HUES64 (cell line): ENCODE measurements at regions not wholly inside any gene's neighbourhood (a gene's known extent, or its start where the extent isn't known, plus 50 kb on each side); places are given as distances from the start of the nearest gene placed in this dataset.

Source experiments
- H3K27ac ChIP-seq: 2 replicates; pipeline ENCODE4 v1.7.0; 2013; ENCODE audit warnings: low read depth, low read length, inconsistent platforms
- H3K27me3 ChIP-seq: 2 replicates; pipeline ENCODE4 v1.6.1; 2013; ENCODE audit warnings: mild to moderate bottlenecking, low read length; ENCODE audit not compliant: insufficient read depth
- H3K36me3 ChIP-seq: 2 replicates; pipeline ENCODE4 v1.6.1; 2013; ENCODE audit warnings: mild to moderate bottlenecking, low read length; ENCODE audit not compliant: insufficient read depth
- H3K4me1 ChIP-seq: 2 replicates; pipeline ENCODE4 v1.6.1; 2013; ENCODE audit warnings: mild to moderate bottlenecking, low read length, moderate library complexity; ENCODE audit not compliant: insufficient read depth
- H3K4me3 ChIP-seq: 2 replicates; pipeline ENCODE4 v1.5.1; 2013; ENCODE audit warnings: mild to moderate bottlenecking, low read length, moderate library complexity
- H3K9ac ChIP-seq: 2 replicates; pipeline ENCODE4 v1.6.1; 2013; ENCODE audit warnings: mild to moderate bottlenecking, low read depth, low read length
- H3K9me3 ChIP-seq: 2 replicates; pipeline ENCODE4 v1.6.1; 2013; ENCODE audit warnings: low read depth, low read length; ENCODE audit not compliant: insufficient read depth
- WGBS: fragments of 150-250, 120-280 bp; methylation state at CpG from one replicate; pipeline ENCODE4 v1.1.7; 2013; ENCODE audit warnings: missing lambda C conversion rate; 5-methylcytosine and 5-hydroxymethylcytosine counted together

GRCh38 chr15:62933386-62933785 is 109.2 kb upstream of the TPM1 start:
- Histone ChIP-seq H3K4me3 (no peak overlapping the region), H3K27me3 (no peaks in the 10 kb centered on the region), H3K9ac (no peak overlapping the region), H3K27ac (no peak overlapping the region), H3K4me1 (no peaks in the 10 kb centered on the region; the same call in 1 of the 2 replicates), H3K36me3 (no peaks in the 10 kb centered on the region), H3K9me3 (no peaks in the 10 kb centered on the region)
- WGBS: 89% methylated on average over 2 of the region's 2 CpGs

DNA sequence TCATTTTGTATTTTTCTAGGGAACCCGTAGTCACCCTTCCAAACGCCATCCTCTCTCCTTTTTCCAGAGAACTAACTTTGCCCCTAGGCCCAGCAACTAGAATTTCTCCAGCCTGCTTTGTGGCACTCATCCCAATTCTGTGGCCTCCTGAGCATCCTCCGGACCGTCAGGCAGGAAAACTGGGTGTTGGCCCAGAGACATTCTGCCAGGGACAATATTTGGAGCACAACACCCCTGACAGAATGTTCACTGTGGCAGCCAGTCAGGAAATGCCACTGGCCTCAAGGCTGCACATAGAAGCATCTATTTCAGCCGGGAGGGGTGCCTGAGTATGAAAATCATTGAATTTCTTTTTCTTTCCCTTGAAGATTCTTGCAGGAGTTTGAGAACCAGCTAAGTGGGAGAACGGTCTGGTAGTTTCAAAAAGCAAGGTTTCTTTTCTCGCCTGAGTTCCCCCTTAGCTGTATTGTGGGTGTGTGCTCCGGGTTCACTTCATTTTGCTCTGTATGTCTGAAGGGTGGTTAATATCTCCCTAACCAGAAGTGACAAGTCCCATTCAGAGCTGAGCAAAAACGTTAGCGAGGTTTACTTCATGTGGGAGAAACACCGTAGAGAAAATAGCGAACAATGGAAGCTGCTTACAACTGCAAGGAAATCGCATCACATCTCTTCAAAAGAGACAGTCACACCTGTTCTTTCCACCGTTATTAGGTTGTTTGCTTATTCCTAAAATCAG is 108.1 kb upstream of the TPM1 start:
- Histone ChIP-seq H3K9me3 (no peaks in the 10 kb centered on the region), H3K9ac (no peak overlapping the region), H3K27ac (no peak overlapping the region), H3K4me3 (no peak overlapping the region), H3K27me3 (no peaks in the 10 kb centered on the region), H3K4me1 (no peaks in the 10 kb centered on the region; the same call in 1 of the 2 replicates), H3K36me3 (no peaks in the 10 kb centered on the region)
- 92% methylated on average over 14 of the region's 14 CpGs for WGBS

GRCh38 chr15:62935300-62936081 is 107.1 kb upstream of the TPM1 start:
- WGBS: 79% methylated on average over 12 of the region's 12 CpGs
- H3K9me3 ChIP-seq: no peaks in the 10 kb centered on the region
- no peaks in the 10 kb centered on the region for H3K36me3 ChIP-seq
- no peak overlapping the region for H3K9ac ChIP-seq
- H3K27me3 ChIP-seq: no peaks in the 10 kb centered on the region
- no peak overlapping the region for H3K27ac ChIP-seq
- H3K4me3 ChIP-seq: no peak overlapping the region
- H3K4me1 ChIP-seq: no peaks in the 10 kb centered on the region; the same call in 1 of the 2 replicates

GRCh38 chr15:62938825-62939224 is 103.7 kb upstream of the TPM1 start:
- WGBS: 97% methylated on average over 3 of the region's 3 CpGs
- no peak overlapping the region for H3K9ac ChIP-seq
- H3K27ac ChIP-seq: no peak overlapping the region
- H3K27me3 ChIP-seq: no peaks in the 10 kb centered on the region
- no peak overlapping the region for H3K4me3 ChIP-seq
- no peaks in the 10 kb centered on the region for H3K9me3 ChIP-seq
- H3K36me3 ChIP-seq: no peaks in the 10 kb centered on the region
- H3K4me1 ChIP-seq: no peaks in the 10 kb centered on the region; the same call in none of the 2 replicates

DNA sequence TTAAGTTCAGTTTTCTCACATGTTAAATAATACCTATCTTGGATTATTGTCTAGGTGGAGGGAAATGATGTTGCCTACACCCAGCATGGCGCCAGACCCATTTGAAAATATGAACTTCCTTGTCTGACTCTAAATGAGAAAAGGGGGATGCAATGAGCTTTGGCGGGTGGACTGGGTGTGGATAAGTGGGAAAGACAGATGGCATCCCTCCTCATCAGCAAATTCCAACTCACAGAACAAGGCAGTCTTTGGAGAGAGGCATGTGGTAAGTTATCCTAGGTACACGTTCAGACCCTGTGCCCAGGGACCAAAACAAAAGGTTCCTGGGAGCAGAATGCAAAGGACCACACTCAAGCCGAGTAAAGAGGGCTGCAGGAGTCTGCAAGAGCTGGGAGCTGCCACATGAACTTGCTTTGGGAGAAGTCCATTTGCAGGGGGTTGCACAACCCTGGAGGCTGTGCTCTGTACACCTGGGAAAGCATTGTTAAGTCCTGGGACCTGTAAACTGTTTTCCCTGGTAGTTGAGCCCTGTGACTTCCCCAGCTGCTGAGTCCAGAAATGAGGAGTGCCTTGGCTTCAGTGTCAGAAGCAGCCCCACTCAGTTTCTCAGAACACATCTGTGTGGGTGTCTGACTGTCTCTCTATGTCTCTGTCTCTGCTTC is 102.3 kb upstream of the TPM1 start:
- Histone ChIP-seq H3K36me3 (no peaks in the 10 kb centered on the region), H3K9ac (no peak overlapping the region), H3K27me3 (no peaks in the 10 kb centered on the region), H3K9me3 (no peaks in the 10 kb centered on the region), H3K4me1 (no peaks in the 10 kb centered on the region; the same call in none of the 2 replicates), H3K27ac (no peak overlapping the region), H3K4me3 (no peak overlapping the region)
- 76% methylated on average over 3 of the region's 4 CpGs for whole genome bisulfite sequencing

DNA sequence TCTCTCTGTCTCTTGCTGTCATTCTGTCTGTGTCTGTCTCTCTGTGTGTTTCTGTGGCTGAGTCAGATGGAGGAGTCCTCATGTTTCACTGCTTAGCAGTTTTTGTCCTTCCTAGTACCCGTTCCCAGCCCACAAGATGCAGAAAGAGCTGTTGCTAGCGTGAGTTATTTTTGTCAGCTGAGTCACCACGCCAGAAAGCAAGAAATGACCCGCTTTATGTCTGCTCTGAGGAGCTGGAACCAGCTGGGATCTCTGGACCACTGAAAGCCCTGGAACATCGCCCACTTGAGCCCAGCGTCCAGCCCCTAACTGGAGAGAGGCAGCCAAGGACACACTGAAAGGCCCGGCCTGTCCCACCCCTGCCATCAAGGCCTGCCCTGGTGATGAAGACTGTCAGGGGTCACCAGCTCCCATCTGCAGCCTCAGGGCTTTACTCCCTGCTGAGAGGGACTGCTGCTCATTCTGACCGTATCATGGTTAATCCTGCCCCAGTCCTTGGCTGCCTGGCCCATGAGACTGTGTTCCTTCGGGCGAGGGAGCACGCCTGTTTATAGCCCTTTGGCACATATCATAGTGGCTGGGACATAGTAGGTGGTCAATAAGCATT is 101.7 kb upstream of the TPM1 start:
- no peak overlapping the region for H3K4me3 ChIP-seq
- H3K9me3 ChIP-seq: no peaks in the 10 kb centered on the region
- no peak overlapping the region for H3K9ac ChIP-seq
- no peaks in the 10 kb centered on the region; the same call in 1 of the 2 replicates for H3K4me1 ChIP-seq
- no peak overlapping the region for H3K27ac ChIP-seq
- H3K36me3 ChIP-seq: no peaks in the 10 kb centered on the region
- 87% methylated on average over 11 of the region's 11 CpGs for WGBS
- no peaks in the 10 kb centered on the region for H3K27me3 ChIP-seq

GRCh38 chr15:62941699-62942098 is 100.8 kb upstream of the TPM1 start:
- H3K27ac ChIP-seq: no peak overlapping the region
- no peaks in the 10 kb centered on the region for H3K36me3 ChIP-seq
- no peak overlapping the region for H3K4me3 ChIP-seq
- no peak overlapping the region for H3K9ac ChIP-seq
- no peaks in the 10 kb centered on the region for H3K27me3 ChIP-seq
- no peaks in the 10 kb centered on the region; the same call in 1 of the 2 replicates for H3K4me1 ChIP-seq
- H3K9me3 ChIP-seq: no peaks in the 10 kb centered on the region

DNA sequence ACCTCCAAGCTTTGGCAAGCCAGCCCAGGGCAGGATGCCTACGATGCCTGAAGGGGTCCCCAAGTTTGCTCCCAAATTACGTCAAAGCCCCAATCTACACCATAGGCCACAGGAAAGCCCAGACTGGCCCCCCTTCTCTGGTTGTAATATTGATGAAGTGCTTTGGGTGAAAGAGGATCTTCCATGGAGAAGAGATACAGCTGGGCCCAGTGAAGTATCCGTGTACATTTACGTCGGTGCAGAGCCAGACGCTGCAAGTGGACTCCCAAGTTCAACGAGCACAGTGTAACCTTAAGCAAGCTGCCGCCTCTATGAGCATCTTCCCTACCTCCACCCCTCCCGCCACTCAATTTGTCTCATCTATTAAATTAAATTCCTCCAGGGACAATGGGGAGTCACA is 100.1 kb upstream of the TPM1 start:
- Histone ChIP-seq H3K4me1 (no peaks in the 10 kb centered on the region; the same call in 1 of the 2 replicates), H3K36me3 (no peaks in the 10 kb centered on the region), H3K9ac (no peak overlapping the region), H3K4me3 (no peak overlapping the region), H3K9me3 (no peaks in the 10 kb centered on the region), H3K27me3 (no peaks in the 10 kb centered on the region), H3K27ac (no peak overlapping the region)
- WGBS: 96% methylated on average over 9 of the region's 9 CpGs

DNA sequence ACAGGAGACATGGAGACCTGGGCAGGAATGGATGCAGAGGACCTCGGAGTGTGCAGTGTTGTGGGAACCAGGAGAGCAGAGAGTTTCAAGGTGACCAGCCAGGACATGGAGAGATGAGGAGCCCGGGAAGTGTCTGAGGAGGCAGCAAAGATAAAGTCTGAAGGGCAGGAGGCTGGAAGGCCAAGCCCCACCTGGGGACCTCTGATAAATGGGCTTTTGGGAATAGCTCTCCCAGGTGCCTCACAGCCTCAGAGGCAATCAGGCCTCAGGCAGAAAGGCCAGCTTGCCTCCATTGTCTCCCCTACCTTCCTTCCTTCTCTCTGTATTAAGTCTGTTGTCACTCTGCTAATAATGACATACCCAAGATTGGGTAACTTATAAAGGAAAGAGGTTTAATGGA is 97.5 kb upstream of the TPM1 start:
- Histone ChIP-seq H3K36me3 (no peaks in the 10 kb centered on the region), H3K27me3 (no peaks in the 10 kb centered on the region), H3K4me3 (no peak overlapping the region), H3K9ac (no peak overlapping the region), H3K9me3 (no peaks in the 10 kb centered on the region), H3K4me1 (no peaks in the 10 kb centered on the region; the same call in 1 of the 2 replicates), H3K27ac (no peak overlapping the region)
- WGBS: 82% methylated on average over 2 of the region's 2 CpGs

- Histone ChIP-seq H3K9me3 (no peaks in the 10 kb centered on the region), H3K27me3 (no peaks in the 10 kb centered on the region), H3K4me1 (no peaks in the 10 kb centered on the region; the same call in 1 of the 2 replicates), H3K36me3 (no peaks in the 10 kb centered on the region), H3K4me3 (no peak overlapping the region), H3K9ac (no peak overlapping the region), H3K27ac (no peak overlapping the region)
- WGBS: 91% methylated on average over 3 of the region's 4 CpGs
Observed at GRCh38 chr15:62945760-62946159, 96.8 kb upstream of the TPM1 start.

DNA sequence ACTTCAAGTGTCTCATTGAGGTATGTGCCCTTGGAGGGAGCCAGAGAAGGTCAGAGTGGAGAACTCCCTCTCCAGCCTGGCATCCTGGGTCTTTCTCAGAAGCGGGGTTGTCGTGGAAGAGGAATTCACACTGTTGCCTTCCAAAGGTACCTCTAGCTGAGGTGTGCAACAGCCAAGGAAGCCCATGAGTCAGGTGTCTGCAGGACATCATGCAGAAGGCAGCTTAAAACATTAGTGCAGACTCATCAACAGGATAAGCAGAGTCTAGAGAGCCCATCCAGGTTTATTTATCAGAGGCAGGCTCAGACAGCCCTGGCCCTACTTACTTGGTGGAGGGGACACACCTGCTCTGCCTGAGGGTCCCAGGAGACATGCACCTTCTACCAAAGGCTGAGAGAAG is 95.6 kb upstream of the TPM1 start:
- 97% methylated on average over 2 of the region's 2 CpGs for WGBS
- no peak overlapping the region for H3K9ac ChIP-seq
- no peak overlapping the region for H3K27ac ChIP-seq
- no peaks in the 10 kb centered on the region for H3K27me3 ChIP-seq
- H3K9me3 ChIP-seq: no peaks in the 10 kb centered on the region
- H3K4me3 ChIP-seq: no peak overlapping the region
- H3K4me1 ChIP-seq: no peaks in the 10 kb centered on the region
- no peaks in the 10 kb centered on the region for H3K36me3 ChIP-seq
